Spleen (tissue), 7 donors: ENCODE measurements at regions not wholly inside any gene's neighbourhood (a gene's known extent, or its start where the extent isn't known, plus 50 kb on each side); places are given as distances from the start of the nearest gene placed in this dataset.

ENCODE experiments used
- CTCF ChIP-seq, 11 experiments: fragments of 200-600 bp in 7 of 11; fragments of 450-650 bp in 4 of 11; sonication (generic) in 4 of 11; IDR thresholded peaks in 8 of 11; conservative IDR thresholded peaks in 3 of 11; 1 replicate in 7 of 11; 2 replicates in 4 of 11; pipeline versions ENCODE4 v1.4.0 to v1.8.0; 2016 to 2021; ENCODE audit warnings: antibody characterized with exemption in 11 of 11, inconsistent platforms in 4 of 11, mild to moderate bottlenecking in 1 of 11
- POLR2A ChIP-seq, 3 donors: fragments of 450-650 bp; IDR thresholded peaks; one replicate each; pipeline ENCODE4 v1.5.1; 2017; ENCODE audit warnings: antibody characterized with exemption in 3 of 3, mild to moderate bottlenecking in 1 of 3
- POLR2AphosphoS5 ChIP-seq, 3 donors: sonication (generic); formaldehyde crosslinking; IDR thresholded peaks; one replicate each; pipeline ENCODE4 v1.5.1; 2017; ENCODE audit warnings: antibody characterized with exemption in 3 of 3
- donor health status: DM: no; HTN: no; CAD: no; lungs with moderate emphysema.
- donor health status: DM: no; HTN: no; CAD: no.
- donor health status: DM: no; HTN: no; CAD: no.

- no peak for TF ChIP-seq POLR2AphosphoS5 (IDR thresholded peaks at IDR 0.05)
- no peak for TF ChIP-seq CTCF (IDR thresholded peaks at IDR 0.05 in 8 of 11, conservative IDR thresholded peaks at IDR 0.05 in 3 of 11)
- no peak for TF ChIP-seq POLR2A (IDR thresholded peaks at IDR 0.05)
These were observed 97.8 kb downstream of the OTOR start for GRCh38 chr20:16846006-16846405.
